ENCODE measurements at regions not wholly inside any gene's neighbourhood (a gene's known extent, or its start where the extent isn't known, plus 50 kb on each side); places are given as distances from the start of the nearest gene placed in this dataset.
"Not testable (repeated sequence)": the region's sequence is repeated elsewhere in the genome, so short reads cannot be mapped to it uniquely, and the experiment has no call there.

DNA sequence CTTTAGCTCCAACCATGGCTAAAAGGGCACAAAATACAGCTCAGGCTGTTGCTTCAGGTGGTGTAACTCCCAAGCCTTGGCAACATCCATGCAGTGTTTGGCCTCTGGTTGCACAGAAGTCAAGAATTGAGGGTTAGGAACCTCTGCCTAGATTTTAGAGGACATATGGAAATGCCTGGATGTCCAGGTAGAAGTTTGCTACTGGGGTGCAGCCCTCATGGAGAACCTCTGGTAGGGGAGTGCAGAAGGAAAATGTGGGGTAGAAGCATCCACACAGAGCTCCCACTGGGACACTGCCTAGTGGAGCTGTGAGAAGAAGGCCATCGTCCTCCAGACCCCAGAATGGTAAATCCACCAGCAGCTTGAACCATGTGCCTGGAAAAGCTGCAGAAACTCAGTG is 1453.8 kb upstream of the EYS start:
- DNase-seq: no peak

DNA sequence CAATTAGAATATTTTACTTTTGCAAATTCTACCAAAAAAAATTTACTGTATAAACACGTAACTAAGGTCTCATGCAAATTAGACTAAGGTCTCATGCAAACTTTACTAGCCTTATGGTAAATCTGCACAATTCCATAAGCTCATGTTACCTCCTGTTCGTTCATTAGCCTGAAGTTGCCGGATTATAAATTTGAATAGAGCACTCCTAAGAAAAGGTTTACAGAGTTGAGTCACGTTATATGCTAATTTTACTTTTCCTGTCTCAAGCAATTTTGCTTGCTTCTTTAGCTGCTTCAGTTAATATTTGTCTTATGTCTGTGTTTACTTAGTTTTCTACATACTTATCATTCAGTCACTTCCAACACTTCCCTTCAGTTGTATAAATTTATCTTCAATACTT is 1434.0 kb upstream of the EYS start:
- no peak for DNase-seq

DNA sequence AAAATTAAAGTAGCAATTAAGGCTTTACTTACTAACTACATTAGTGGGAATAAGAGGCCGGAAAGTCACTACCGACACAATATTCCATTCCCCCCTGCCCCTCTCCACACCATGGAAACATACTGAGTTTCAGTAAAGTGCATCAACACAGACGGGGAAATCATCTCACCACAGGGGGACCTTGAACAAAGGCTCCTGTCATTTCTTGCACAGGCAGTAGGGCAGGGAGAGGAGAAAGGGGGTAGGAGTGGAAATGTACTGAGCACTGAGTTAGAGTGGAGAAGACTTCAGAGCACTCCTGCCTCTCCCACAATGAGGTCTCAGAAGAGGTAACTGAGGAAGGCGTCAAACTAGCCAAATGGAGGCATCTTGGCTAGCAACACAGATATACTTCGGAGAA is 1426.9 kb upstream of the EYS start:
- DNase-seq: no peak

DNA sequence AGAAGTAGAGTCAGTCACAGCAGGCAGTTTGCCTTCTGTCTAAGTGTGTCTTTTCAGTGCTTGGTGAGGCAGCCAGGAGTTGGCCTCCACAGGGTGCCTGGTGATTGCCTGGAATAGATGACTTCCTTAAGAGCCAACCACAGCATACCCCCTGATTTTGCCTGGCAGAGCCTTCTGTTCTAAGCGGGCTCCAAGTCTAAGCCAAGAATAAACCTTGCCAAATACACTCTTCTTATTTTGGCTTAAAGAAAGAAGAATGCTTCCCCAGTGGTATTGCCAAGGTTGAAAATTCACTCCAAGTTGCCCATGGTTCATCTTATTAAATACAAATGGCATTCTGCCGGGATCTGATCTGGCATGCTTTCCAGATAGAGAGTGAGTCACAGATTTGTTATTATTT is 1424.8 kb upstream of the EYS start:
- no peak for DNase-seq

DNA sequence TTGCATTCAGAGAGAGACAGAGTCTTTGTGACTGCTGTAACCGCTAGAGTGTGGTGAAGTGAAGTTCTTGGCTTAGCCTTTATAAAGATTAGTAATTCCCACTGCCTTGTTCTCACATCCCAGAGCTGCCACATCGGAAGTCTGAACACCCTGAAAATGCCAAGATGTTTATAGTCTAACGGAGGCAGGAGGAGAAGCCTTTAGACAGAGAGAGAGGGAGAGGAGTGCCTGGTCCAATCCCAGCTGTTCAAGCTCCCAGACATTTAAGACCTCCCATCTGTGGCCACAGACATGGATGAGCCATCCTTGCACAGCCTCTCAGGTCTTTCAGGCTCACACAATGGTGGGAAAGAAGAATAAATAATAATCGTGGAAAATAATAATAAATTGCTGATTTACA is 1422.8 kb upstream of the EYS start:
- no peak for DNase-seq

DNA sequence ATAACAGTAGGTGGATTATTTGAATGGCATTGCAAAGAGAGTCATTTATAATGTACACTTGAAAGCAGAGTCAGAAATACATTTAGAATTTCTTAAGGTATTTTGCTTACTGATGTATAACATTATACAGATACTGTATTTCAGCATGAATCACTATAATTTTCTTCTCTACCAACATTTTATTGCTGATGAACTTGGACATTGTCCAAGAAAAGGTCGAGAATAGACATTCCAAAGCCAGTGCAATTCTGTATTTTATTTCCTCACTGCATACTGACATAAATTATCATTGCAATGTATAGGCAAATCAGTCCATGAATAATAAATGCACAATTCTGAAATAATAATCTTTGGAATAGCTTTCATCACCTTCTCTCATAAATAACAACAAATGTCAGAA is 1420.0 kb upstream of the EYS start:
- DNase-seq: no peak

DNA sequence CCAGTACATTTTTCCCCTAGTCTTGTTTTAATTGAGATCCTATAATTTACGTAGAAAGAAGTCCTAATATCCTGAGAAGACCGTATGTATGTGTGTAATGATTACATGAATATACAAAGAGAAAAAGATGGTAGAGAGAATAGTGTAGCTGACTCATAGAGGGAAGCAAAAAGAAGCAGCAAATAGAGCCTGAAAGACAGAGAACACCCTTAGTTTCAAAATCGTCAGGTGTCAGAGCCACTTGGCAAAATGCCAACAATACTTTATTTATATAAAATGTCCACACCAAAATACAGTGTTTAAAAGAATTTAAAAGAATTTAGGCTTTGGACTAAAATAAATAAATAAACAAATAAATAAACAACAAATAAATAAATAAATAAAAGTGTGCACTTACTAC is 1414.1 kb upstream of the EYS start:
- no peak for DNase-seq

DNA sequence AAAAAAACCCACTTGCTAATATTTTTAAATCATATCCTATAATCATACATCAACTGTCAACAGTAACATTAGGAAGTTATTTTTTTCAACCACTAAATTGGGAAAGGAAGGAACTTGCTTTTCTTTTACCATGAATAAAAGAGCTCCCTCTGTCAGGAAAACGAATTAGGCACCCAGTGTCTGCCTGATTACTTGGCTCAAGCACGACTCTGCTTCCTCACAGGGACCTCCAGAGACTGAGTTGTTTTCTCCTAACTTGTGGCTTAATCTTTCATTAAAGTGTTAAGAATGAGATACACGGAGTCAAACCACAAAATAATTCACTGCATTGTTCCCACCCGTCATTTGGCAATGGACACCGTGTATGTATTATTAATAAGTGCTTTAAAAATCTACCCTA is 1405.1 kb upstream of the EYS start:
- DNase-seq: no peak

DNA sequence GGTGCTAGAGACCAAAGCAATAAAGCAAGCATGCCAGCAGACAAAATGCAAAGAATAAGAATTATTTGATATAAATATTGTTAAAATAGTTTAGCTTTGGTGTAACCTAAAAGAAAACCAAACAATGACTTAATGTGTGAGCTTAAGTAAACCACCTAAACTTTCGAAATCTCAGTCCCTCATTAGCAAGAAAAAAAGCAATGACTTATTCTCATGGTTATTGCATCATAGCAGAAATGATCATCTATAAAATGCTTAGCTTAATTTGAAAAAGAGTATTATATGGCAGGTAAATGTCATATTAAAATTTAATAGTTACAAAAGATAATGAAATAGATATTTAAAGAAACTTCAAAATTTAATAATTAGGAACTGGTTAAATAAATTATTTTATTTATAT is 1395.7 kb upstream of the EYS start:
- DNase-seq: no peak

DNA sequence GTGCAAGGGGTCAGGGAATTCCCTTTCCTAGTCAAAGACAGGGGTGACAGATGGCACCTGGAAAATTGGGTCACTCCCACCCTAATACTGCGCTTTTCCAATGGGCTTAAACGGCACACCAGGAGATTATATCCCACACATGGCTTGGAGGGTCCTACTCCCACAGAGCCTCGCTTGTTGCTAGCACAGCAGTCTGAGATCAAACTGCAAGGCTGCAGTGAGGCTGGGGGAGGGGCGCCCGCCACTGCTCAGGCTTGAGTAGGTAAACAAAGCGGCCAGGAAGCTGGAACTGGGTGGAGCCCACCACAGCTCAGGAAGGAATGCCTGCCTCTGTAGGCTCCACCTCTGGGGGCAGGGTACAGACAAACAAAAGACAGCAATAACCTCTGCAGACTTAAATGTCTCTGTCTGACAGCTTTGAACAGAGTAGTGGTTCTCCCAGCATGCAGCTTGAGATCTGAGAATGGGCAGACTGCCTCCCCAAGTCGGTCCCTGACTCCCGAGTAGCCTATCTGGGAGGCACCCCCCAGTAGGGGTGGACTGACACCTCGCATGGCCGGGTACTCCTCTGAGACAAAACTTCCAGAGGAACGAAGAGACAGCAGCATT is 1388.7 kb upstream of the EYS start:
- DNase-seq: not testable (repeated sequence)

DNA sequence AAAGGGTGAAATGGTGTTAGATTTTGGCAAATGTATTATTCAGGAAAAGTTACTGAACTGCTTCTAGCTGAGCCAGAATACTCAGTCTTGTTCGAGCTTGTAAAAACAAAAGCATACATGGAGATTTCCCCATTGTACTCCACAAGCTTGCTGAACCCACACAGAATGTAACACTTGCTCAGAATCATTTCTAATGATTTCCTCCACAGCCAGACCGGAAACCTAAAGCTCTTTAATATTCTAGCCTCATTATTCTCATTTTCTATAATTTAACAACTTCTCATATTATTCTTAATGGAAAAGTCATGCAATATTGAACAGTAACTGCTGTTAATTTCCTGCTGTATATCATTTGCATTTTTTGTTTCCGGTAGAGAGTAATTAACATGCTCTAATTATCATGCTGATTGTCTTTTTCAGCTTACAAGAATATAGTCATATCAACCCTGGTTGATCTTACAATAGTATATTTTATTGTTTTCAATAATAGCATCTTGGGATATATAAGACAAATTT is 1387.5 kb upstream of the EYS start:
- no peak for DNase-seq

DNA sequence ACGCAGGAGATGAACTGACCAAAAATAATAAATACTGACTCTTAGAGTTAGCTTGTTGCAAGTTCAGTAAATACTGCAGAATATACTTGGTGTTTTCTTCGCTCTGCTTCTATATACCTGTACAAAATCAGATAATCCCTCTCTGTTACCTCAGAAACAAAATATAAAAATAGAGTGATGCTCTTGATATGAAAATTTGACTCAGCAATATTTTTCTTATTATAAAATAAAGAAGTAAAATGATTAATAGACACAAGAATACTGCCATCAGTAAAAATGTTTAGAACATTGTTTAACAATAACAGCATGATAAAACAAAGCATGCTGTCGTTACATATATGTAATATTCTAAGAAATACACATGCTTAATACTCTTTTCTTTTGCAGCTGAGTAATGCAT is 1366.9 kb upstream of the EYS start:
- no peak for DNase-seq

DNA sequence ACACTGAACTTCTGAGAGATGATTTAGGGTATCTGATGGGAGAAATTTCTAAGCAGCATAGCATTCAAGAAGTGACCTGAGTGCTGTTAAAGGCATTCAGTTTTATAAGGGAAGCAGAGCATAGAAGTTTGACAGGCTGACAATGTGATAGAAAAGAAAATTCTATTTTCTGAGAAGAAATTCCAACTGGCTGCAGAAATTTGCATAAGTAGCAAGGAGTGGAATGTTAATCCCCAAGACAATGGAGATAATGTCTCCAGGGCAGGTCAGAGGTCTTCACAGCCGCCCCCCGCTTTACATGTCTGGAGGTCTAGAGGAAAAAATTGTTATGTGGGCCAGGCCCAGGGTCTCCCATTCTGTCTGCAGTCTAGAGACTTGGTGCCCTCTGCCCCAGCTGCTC is 1361.8 kb upstream of the EYS start:
- no peak for DNase-seq

DNA sequence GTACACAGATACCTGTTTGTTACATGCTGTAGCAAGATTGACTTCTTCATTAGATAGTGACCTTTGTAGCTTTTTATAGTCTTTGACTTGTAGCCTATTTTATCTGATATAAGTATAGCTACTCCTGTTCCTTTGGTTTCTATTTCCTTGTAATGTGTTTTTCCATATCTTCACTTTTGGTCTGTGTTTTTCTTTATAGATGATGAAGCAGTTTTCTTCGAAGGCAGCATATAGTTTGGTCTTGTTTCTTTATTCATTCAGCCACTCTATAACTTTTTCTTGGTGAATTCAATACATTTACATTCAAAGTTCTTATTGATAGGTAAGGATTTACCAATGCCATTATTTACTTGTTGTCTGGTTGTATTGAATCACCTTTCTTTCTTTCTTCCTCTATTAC is 1357.3 kb upstream of the EYS start:
- no peak for DNase-seq

DNA sequence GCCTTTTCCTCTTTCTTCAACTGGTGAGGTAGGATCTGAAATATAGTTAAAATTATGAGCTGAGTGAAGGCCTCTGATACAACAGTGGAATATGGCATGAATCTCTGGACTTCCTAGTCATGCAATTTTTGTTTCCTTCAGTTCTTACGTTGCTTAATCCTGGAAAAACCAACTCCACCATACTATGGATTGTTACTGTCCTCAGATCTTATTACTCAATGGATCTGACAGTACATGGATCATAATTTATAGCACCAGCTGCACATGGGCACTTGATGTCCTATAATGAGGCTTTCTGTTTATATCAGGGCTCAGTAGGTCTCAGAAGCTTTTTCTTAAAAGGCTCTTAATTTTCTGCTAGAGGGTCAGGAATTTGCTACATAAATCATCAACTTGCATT is 1341.0 kb upstream of the EYS start:
- no peak for DNase-seq

DNA sequence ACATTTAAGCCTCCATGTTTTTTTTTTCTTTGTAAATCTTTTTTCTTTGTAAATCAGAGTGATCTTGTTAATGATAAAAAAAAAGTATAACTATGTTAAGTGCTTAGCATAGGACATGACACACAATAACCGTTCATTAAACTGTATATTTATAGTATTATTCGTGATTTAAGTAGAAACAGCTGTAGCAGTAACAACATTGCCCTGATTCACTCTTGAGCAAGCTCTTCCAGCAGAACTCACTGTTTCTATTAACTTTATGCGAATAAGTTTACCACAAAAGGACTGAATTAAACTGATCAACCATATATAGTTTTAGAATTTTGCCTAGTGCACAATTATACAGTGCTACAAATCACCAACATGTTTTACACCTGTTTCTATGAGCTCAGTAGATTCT is 1338.0 kb upstream of the EYS start:
- DNase-seq: no peak

DNA sequence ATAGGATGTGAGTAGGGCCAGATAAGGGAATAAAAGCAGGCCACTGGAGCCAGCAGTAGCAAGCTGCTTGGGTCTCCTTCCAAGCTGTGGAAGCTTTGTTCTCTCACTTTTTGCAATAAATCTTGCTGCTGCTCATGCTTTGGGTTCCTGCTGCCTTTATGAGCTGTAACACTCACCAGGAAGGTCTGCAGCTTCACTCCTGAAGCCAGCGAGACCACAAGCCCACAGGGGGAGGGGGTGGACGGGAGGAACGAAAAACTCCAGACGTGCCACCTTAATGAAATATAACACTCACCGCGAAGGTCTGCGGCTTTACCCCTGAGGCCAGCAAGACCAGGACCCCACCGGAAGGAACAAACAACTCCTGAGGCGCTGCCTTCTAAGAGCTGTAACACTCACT is 1324.4 kb upstream of the EYS start:
- DNase-seq: no peak

DNA sequence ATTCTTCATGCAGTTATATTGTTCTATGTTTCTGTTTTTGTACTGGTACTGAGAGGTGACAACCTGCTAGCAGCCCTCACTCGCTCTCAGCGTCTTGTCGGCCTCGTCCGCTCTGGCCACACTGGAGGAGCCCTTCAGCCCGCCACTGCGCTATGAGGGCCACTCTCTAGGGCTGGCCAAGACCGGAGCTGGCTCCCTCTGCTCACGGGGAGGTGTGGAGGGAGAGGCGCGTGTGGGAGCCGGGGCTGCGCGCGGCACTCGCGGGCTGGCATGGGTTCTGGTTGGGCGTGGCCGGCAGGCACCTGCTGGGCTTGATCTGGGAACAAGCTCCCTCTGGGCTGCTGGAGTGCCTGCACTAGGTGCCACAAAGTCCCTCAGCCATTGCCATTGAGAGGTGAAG is 1323.8 kb upstream of the EYS start:
- no peak for DNase-seq

DNA sequence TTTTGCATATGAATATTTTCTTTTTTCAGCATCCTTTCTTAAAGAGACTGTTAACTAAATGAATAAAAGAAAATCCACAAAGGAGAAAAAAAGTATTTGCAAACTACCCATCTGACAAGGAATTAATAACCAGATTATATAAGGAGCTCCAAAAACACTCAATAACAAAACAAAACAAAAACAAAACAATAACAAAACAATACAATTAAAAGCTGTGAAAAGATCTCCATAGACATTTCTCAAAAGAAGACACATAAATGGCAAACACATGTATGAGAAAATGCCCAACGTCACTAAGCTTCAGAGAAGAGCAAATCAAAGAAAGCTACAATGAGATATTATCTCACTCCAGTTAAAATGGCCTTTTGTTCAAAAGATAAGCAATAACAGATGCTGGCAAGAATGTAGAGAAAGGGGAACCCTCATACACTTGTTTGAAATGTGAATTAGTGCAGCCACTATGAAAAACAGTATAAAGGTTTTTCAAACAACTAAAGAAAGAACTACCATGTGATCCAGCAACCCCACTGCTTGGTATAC is 1310.0 kb upstream of the EYS start:
- no peak for DNase-seq

DNA sequence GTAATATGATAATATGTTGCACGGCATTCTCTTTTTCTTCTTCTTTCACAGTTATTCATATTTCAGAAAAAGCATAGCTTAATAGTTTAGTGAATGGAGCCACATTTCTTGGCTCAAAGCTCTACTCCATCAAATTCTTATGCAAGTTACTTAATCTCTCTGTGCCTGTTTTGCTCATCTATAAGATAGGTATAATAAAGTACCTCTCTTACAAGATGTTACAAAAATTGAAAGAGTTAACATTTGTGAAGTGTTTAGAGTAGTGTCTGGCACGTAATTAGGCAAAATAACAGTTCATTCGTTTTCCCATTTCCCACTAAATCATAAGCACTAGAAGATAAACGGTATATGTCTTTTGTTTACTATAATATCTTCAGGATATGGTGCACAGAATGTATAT is 1304.4 kb upstream of the EYS start:
- DNase-seq: no peak

DNA sequence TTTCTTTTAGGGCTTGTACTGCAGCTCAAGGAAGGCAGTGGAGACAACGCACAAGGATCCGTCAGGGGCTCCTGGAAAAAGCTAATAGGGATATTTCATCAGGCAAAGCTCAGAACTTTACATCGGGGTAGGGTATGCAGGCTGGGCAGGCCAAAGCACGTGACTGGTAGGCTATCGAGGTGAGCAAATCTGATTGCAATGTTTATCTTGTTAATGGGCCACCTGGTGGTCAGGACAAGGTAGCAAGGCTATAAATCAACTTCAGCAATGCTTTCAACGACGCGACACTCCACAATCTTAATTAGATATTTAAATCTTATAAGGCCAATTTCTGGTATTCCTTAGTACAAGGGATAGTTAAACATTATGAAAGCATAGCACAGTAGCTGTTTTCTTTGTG is 1302.8 kb upstream of the EYS start:
- no peak for DNase-seq

DNA sequence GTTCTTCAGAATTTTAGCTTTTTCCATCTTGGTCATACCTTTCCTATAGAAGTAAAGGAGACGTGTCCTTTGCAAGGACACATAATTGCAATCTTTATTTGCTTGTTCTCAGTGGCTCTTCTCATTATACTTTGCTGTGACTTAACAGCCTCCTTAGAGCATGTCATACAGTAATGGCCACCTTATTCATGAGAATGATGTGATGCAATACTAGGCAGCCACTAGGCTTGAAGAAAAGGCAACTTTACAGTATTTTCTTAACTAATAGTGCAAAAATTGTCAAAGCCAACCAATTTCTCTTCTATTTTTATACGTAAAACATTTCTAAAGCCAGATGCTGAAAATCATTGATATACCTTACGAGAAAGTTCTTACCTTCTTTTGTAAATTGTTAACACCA is 1296.8 kb upstream of the EYS start:
- DNase-seq: no peak

DNA sequence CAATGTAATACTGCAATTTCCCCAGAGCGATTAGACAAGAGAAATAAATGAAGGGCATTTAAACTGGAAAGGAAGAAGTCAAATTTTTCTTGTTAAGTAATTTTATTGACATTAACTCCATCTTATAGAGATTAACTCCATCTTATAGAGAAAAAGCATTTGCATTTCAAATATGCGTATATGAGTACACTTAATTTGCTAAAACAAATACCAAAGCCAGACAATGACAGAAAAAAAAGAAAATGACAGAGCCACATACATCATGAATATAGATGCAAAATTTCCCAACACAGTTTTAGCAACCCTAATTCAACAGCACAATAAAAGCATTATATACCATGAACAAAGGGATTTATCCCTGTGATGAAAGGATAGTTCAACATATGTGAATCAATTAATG is 1293.1 kb upstream of the EYS start:
- no peak for DNase-seq

DNA sequence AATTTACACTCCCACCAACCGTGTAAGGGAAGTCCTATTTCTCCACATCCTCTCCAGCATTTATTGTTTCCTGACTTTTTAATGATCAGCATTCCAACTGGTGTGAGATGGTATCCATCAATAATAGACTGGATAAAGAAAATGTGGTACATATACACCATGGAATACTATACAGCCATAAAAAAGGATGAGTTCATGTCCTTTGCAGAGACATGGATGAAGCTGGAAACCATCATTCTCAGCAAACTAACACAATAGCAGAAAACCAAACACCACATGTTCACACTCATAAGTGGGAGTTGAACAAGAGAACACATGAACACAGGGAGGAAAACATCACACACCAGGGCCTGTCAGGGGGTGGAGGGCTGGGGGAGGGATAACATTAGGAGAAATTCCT is 1290.6 kb upstream of the EYS start:
- not testable (repeated sequence) for DNase-seq

DNA sequence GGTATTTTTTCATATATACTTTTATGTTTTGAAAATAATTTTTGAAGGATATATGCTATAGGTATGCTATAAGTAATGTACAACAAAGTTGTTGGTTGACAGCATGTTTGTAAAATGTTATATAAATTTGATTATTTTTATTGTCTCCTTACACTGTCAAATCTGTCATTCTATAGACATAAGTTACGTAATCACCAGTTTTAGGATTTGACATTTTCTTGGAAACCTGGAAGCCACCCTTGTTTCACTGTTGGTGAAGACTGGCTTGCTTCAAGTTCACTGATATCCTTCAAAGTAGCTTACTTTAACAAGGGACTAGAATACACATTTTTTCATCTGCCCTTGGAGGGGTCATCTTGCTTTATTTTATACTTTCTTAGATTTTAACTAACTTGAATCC is 1288.6 kb upstream of the EYS start:
- DNase-seq: no peak

DNA sequence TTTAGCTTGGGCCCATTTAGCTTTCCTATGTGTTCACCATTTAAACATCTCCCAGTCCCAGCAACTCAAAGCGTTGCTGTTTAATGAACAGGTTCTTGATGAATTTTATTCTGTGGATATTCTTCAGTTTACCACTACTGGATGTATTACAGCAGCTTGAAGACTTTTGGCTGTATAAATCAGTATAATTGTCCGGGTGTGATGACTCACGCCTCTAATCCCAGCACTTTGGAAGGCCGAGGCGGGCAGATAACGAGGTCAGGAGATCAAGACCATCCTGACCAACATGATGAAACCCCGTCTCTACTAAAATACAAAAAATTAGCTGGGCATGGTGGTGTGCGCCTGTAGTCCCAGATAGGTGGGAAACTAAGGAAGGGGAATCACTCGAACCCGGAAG is 1286.7 kb upstream of the EYS start:
- DNase-seq: not testable (repeated sequence)

Data from suppressor macrophage treated with lipopolysaccharide for 4 hours (primary cell).